ENCODE measurements at regions not wholly inside any gene's neighbourhood (a gene's known extent, or its start where the extent isn't known, plus 50 kb on each side); places are given as distances from the start of the nearest gene placed in this dataset.

GRCh38 chrX:27136325-27136724 lies 326.8 kb downstream of the PPP4R3C start:
- TF ChIP-seq CTCF (IDR thresholded peaks at IDR 0.05) = no peak
- no peak for TF ChIP-seq POLR2A (IDR thresholded peaks at IDR 0.05)
